HG03025 (cell line): ENCODE measurements at regions not wholly inside any gene's neighbourhood (a gene's known extent, or its start where the extent isn't known, plus 50 kb on each side); places are given as distances from the start of the nearest gene placed in this dataset.

Experiments
- ATAC-seq: cut with Tn5 transposase; IDR thresholded peaks from one replicate; pipeline ENCODE4 v1.9.1; 2021; ENCODE audit warnings: mild to moderate bottlenecking, moderate library complexity; ENCODE audit not compliant: unreplicated experiment, low FRiP score

- no peak for ATAC-seq
Observed at GRCh38 chr2:21279525-21279924, 155.8 kb downstream of the TDRD15 start.

GRCh38 chr2:21280793-21281192 lies 157.0 kb downstream of the TDRD15 start:
- no peak for ATAC-seq

- no peak for ATAC-seq
Observed at GRCh38 chr2:21281384-21281783, 157.6 kb downstream of the TDRD15 start.

GRCh38 chr2:21281791-21282514 lies 158.2 kb downstream of the TDRD15 start:
- ATAC-seq = no peak

- peak; percentile 73 for ATAC-seq
Observed at GRCh38 chr2:21282515-21282898, 158.7 kb downstream of the TDRD15 start.

GRCh38 chr2:21288299-21288698 lies 164.5 kb downstream of the TDRD15 start:
- ATAC-seq = no peak

GRCh38 chr2:21288739-21289520 lies 165.2 kb downstream of the TDRD15 start:
- no peak for ATAC-seq

- no peak for ATAC-seq
Observed at GRCh38 chr2:21289551-21289950, 165.8 kb downstream of the TDRD15 start.

- ATAC-seq = no peak
Observed at GRCh38 chr2:21289989-21290388, 166.2 kb downstream of the TDRD15 start.

GRCh38 chr2:21291426-21291825 lies 167.7 kb downstream of the TDRD15 start:
- ATAC-seq = no peak

- no peak for ATAC-seq
Observed at GRCh38 chr2:21294446-21294845, 170.7 kb downstream of the TDRD15 start.

- no peak for ATAC-seq
Observed at GRCh38 chr2:21299411-21299810, 175.6 kb downstream of the TDRD15 start.

- no peak for ATAC-seq
Observed at GRCh38 chr2:21301871-21302455, 178.2 kb downstream of the TDRD15 start.

GRCh38 chr2:21303876-21304275 lies 180.1 kb downstream of the TDRD15 start:
- no peak for ATAC-seq

- no peak for ATAC-seq
Observed at GRCh38 chr2:21305581-21305980, 181.8 kb downstream of the TDRD15 start.

GRCh38 chr2:21306235-21306634 lies 182.5 kb downstream of the TDRD15 start:
- no peak for ATAC-seq

GRCh38 chr2:21307037-21307436 lies 183.3 kb downstream of the TDRD15 start:
- no peak for ATAC-seq

- ATAC-seq = no peak
Observed at GRCh38 chr2:21310493-21310892, 186.7 kb downstream of the TDRD15 start.

- ATAC-seq = no peak
Observed at GRCh38 chr2:21314322-21314835, 190.6 kb downstream of the TDRD15 start.

- ATAC-seq = peak; percentile 65
Observed at GRCh38 chr2:21317131-21317530, 193.4 kb downstream of the TDRD15 start.

GRCh38 chr2:21318263-21318662 lies 194.5 kb downstream of the TDRD15 start:
- no peak for ATAC-seq
